NCI-H2107 treated with DMSO at 0.1 percent for 48 hours (cell line): ENCODE measurements at regions not wholly inside any gene's neighbourhood (a gene's known extent, or its start where the extent isn't known, plus 50 kb on each side); places are given as distances from the start of the nearest gene placed in this dataset.
"Not testable (repeated sequence)": the region's sequence is repeated elsewhere in the genome, so short reads cannot be mapped to it uniquely, and the experiment has no call there.

Experiments
- DNase-seq: peaks from one replicate; lab custom pipeline; 2025; ENCODE audit not compliant: unreplicated experiment; lab: John Stamatoyannopoulos, UW

DNA sequence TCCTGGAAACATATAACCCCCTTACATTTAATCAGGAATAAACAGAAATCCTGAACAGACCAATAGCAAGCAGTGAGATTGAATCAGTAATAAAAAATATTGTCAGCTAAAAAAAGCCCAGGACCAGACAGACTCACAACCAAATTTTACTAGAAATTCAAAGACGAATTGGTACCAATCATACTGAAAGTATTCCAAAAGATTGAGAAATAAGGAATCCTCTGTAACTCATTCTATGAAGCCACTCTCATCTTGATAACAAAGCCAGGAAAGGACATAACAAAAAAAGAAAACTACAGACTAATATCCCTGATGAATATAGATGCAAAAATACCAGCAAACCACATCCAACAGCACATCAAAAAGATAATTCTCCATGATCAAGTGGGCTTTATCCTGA lies 714.0 kb downstream of the SEMA5A start:
- DNase-seq = no peak

DNA sequence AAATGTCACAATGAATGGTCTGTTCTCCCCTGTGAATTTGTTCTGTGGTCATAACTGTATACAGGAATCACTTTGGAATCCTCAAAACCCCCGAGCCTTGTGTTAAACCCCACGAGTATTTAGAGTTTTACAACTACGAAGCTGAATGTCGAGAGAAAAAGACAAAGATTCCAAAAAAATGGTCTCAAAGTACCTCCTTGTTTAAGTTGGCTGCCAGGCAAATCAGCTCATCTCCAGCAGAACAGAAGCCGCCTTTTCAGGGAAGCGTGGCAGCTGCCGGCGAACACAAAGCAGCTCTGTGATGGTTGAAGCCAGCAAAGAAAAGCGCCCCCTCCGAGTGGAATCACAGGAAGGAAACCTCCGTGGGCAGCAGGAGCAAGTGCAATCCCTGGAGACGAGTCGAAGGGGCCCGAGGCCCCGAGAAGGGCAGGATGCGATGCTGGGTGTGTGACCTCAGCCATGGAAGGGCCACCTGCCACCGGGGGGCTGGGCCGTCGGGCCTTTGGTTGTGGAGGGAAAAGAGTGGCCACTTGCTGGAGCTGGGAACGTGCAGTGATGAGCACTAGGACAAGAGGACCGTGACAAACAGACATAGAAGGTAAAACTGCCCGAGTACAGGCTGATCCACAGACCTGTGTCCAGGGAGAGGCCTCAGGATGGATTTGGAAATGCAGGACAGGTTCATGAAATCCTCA lies 706.4 kb downstream of the SEMA5A start:
- no peak for DNase-seq

DNA sequence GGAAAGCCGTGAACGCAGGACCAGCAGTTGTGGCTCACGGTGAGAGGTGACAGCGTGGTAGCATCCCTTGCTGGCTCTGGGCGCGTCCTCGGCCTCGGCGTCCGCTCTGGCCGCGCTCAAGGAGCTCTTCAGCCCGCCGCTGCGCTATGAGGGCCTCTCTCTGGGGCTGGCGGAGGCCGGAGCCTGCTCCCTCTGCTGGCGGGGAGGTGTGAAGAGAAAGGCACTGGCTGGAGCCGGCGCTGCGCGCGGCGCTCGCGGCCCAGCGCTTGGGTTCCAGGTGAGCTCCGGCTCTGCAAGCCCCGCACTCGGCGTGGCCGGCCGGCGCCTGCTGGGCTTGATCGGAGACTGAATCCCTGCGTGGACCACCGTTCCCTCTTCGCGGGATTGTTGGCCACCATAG lies 705.6 kb downstream of the SEMA5A start:
- no peak for DNase-seq

GRCh38 chr5:8840746-8841145 lies 705.1 kb downstream of the SEMA5A start:
- not testable (repeated sequence) for DNase-seq

DNA sequence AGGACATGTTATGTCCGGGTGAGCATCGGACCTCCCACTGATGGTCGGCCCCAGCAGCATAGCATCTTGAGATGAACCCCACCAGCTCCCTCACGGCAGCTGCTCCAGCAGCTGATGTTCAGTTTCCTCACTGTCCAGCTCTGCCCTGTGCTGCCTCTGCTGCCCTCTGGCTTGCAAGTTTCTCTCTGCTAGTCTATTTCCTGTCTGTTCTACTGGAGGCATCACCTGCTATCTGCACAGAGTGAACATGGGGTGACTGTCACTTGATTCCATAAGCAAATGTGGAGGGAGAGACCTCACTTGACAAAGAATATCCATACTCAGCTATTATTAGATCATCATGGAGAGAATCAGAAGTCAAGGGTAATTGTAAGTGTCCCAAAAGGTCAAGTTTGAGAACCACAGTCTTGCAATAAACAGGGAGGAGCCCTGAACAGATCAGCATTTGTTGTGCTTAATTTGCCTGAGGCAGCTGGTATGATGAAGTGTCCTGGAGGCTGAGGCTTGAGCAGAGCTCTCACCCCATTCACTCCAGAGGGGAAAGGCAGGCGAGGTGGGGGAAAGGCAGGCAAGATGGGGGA lies 702.8 kb downstream of the SEMA5A start:
- peak; percentile 85 for DNase-seq

GRCh38 chr5:8843771-8844170 lies 702.1 kb downstream of the SEMA5A start:
- DNase-seq = peak; percentile 80

GRCh38 chr5:8844206-8844605 lies 701.7 kb downstream of the SEMA5A start:
- DNase-seq = no peak

DNA sequence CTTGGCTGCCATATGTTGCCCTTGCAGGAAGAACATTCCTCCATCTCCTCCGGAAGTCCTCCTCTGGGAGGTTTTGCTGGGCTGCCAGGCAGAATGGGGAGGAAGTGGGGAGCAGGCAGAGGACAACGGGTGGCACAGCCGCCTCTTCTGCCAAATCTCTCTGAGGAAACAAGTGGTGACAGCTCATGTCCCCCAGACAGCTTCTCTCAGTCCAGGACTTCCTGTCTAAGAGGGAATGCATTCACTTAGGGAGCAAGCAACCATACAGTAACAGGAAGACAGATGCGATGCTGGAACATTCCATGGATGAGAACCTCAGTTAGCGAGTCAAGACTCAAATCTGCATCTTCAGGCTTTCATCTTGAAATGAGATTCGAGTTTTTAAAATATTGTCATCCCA lies 701.0 kb downstream of the SEMA5A start:
- no peak for DNase-seq

DNA sequence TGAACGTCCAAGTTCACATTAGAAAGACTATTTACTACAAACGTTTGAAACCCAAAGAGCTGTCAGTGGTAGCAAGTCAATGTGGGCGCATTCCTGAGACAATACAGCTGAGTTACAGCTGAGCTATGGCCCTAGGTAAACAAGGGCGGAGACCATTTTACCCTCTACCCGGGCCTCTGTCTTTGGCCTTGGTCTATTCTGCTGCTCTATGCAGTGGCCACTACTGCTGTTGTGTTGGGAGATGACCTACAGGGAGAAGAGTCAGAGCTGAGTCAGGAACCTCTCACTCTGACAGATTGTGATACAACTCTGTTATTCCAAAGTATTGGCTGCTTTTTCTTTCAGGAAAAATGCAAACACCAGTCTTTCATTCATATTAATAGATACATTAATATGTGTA lies 700.6 kb downstream of the SEMA5A start:
- DNase-seq = no peak

DNA sequence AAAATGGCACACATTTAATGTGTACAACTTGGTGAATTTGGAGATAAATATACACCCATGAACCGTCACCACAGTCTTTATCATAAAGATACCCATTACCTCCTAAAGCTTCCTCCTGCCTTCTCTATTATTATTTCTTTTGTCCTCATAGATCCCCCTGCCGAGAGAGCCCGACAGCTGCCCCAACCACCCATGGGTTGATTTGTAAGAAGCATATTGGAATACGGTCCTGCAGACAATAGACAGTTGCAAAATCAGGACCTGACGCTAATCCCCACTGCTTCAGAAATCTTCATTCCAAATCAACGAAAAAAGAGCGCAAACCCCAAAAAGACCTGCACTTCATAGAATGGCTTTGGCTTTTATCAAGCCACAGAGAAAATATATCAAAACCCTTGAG lies 697.5 kb downstream of the SEMA5A start:
- no peak for DNase-seq

GRCh38 chr5:8848997-8849594 lies 696.8 kb downstream of the SEMA5A start:
- no peak for DNase-seq

DNA sequence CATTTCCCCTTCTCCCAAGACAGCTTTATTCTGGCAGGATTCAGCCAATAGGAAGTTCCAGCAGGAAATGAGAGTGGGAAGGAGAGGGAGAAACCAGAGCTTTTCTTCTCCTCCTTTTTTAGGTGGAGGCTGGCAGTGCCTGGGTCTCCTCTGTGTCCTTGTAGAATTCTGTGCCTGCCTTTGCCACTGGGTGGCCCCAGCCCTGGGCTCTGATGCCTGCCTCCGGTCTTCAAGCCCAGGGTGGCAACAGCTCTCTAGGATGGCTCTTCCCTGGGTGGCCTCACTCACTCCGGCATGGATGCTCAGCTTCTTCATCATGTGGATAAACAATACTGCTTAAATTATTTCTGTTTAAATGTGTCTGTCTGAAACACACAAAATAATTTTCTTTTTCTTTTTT lies 694.8 kb downstream of the SEMA5A start:
- no peak for DNase-seq

GRCh38 chr5:8857051-8857450 lies 688.8 kb downstream of the SEMA5A start:
- DNase-seq = no peak

DNA sequence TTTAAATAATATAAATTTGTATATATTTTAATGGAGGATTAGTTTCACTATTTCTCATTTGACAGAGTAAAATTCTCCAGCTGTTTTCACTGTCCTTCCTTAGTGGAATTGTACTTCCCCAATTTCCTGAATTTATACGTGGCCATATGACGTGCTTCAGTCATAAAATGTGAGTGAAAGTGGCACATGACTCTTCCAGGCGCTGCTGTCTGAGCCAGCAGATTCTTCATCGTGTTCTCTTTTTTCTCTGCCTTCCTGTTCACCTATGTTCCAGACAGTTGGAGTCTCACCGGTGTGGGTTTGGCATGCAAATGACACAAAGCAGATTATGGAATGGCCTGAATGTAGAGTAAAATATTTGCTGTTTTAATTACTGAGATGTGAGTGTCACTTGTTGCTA lies 684.1 kb downstream of the SEMA5A start:
- no peak for DNase-seq

- DNase-seq = peak; percentile 9
Observed at GRCh38 chr5:8864053-8864452, 681.8 kb downstream of the SEMA5A start.

GRCh38 chr5:8865266-8865665 lies 680.6 kb downstream of the SEMA5A start:
- DNase-seq = no peak

DNA sequence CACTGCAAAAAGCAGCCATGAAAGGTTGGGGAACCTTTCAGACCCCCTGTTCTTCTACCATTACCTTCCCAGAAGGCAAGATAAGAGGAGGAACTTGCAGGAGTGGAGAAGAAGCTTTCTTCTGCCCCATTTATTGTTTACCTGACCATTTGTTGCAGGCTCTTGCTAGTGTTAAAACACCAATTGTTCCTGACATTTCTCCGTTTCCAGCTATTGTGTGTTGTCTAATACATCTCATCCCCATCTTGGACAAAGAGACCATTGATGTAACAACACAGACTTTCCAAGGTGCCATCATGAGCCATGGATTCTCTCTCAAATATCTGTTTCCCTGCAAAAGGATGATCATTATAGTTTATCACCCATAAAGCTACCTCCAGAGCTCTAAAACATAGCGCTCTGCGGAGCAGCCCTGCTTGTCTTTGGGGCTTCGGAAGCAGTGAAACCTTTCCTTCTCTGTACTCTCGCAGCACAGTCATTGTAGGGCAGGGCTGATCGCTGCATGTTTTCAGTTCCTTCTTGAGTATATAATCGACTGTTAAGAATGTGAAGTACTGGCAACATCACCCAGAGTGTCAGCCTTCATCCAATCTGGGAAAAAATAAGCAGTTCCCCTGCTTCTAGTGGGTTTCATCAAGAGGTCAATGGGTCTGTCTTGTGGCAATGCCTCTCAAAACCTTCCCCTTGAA lies 680.0 kb downstream of the SEMA5A start:
- no peak for DNase-seq

- no peak for DNase-seq
Observed at GRCh38 chr5:8868283-8868682, 677.6 kb downstream of the SEMA5A start.

DNA sequence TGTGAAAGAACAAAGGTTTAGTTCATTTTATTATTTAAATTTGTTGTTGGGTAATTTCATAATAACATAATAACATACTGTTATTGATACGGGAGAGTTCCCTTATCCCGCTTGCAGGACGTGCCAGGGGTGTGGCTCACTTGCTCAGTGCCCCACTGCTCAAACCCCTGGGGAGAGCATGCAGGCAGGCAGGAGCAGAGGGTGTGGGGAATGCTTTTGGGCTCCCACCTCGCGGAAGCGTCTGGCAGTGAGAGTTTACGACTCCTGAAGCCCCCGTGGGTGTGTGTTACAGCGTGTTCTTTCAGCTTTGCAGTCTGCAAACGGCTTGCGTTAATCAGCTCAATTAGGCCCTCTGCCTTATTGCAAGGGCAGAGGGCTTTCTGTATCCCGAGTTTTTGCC lies 675.9 kb downstream of the SEMA5A start:
- no peak for DNase-seq

DNA sequence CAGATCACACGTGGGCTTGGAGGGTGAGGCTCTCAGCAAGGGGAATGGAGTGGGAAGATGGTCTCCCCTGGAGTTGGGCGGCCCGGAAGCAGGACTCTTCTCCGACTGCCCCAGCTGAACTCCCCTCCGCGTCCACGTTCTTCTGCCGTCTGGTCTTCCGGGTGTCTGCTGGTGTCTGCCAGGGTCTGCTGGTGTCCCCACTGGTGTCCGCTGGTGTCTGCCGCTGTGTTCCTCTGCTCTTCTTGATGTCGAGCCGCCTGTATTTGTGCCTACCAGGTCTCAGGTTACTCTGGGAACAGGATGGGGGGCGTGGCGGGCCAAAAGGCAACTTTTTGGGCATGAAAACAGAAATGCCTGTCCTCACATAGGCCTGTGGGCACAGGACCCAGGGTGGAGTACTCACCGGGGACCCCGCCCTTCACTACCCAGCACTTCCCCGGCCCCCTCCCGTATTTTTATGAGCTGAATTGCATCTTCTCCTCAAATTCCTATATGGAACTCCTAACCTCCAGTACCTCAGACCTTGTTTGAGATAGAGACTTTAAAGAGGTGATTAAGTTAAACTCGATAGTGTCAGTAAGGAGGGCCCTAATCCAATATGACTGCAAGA lies 675.4 kb downstream of the SEMA5A start:
- DNase-seq = no peak

DNA sequence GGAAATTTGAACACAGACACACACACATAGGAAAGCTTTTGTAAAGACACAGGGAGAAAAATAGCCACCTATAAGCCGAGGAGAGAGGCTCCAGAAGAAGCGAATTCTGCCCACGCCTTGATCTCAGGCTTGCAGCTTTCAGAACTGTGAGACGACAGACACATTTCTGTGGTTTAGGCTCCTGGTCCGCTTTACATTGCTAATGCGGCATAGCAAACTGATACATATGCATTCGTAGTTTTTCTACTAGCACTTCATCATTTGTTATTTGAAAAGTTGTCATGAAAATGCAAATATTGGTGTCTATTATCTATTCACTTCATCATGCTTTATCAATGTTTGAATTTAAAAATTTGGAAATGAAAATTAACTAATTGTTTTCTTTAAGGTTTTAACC lies 674.9 kb downstream of the SEMA5A start:
- no peak for DNase-seq

- DNase-seq = no peak
Observed at GRCh38 chr5:8871446-8871845, 674.4 kb downstream of the SEMA5A start.
